ENCODE measurements at regions not wholly inside any gene's neighbourhood (a gene's known extent, or its start where the extent isn't known, plus 50 kb on each side); places are given as distances from the start of the nearest gene placed in this dataset.

DNA sequence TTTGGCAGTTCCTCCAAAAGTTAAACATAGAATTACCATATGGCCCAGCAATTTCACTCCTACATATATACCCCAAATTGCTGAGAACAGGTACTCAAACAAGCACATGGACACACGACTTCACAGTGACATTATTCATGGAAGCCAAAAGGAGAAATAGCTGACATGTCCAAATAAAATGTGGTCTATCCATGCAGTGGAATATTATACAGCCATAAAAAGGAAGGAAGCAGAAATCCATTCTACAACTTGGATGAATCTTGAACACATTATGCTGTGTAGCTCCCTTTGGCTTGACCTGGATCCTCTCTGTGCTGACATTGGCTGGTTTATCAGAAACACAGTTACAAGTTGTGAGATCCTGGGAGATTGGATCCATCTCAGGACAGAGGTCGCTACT is 370.9 kb upstream of the EEF2KMT start:
- intact Hi-C loops (cut with micrococcal nuclease) (no loop called here), in situ Hi-C loops (cut with MboI; ENCODE audit: low sequenced_read_pairs) (no loop called here), dilution Hi-C loops (cut with HindIII; ENCODE audit: low sequenced_read_pairs, unreplicated experiment) (no loop called here)
- Histone ChIP-seq H3K4ac (ENCODE audit: low read depth, low read length) (no peak overlapping the region), H4K8ac (ENCODE audit: low read depth in 2 of 2, low read length in 2 of 2) (no peak overlapping the region), H3K4me3 (ENCODE audit: insufficient read depth, low read depth, low read length) (no peak overlapping the region), H3K9ac (ENCODE audit: low read depth, low read length) (no peak overlapping the region), H4K91ac (ENCODE audit: insufficient read depth, low read depth, low read length) (no peak overlapping the region), H4K5ac (ENCODE audit: low read depth, low read length) (no peak overlapping the region), H4K20me1 (ENCODE audit: insufficient read depth, low read length) (no peaks in the 10 kb centered on the region), H3K27me3 (ENCODE audit: control insufficient read depth, insufficient read depth, low read length) (no peaks in the 10 kb centered on the region), H3K18ac (ENCODE audit: low read depth, low read length) (no peak overlapping the region), H3K27ac (ENCODE audit: insufficient read depth, low read length) (no peak overlapping the region), H3K36me3 (ENCODE audit: control insufficient read depth, insufficient read depth, low read length) (no peaks in the 10 kb centered on the region), H3K56ac (ENCODE audit: extremely low read depth, insufficient read depth, low read length) (no peak overlapping the region), H3K9me3 (ENCODE audit: control insufficient read depth, insufficient read depth, low read length) (peaks cover 39% of the 10 kb centered on the region), H3K9me1 (ENCODE audit: insufficient read depth, low read length) (no peaks in the 10 kb centered on the region), H3K4me1 (ENCODE audit: control insufficient read depth, insufficient read depth, low read length) (no peaks in the 10 kb centered on the region), H2BK20ac (ENCODE audit: low read depth, low read length) (no peak overlapping the region), H2AFZ (replicated peaks; ENCODE audit: low read length, poor library complexity) (no peak overlapping the region), H2AK5ac (ENCODE audit: low read depth, low read length) (no peak overlapping the region), H2BK120ac (ENCODE audit: low read depth, low read length) (no peak overlapping the region), H3K23ac (ENCODE audit: low read depth, low read length) (no peak overlapping the region), H3K14ac (replicated peaks; ENCODE audit: low read depth, low read length) (no peak overlapping the region), H3K4me2 (ENCODE audit: low read depth, low read length) (no peak overlapping the region), H2AK9ac (replicated peaks; ENCODE audit: low read depth, low read length, poor library complexity) (no peak overlapping the region), H2BK5ac (ENCODE audit: low read depth, low read length, poor library complexity, severe bottlenecking) (no peak overlapping the region), H3K79me1 (ENCODE audit: low read depth in 1 of 2, low read length in 2 of 2) (no peaks in the 10 kb centered on the region), H2BK15ac (ENCODE audit: low read depth, low read length) (no peak overlapping the region)
- CTCF ChIA-PET = no interaction called here
- ATAC-seq (ENCODE audit: low read depth) (no peak), DNase-seq (no peak)
- BruUV-seq (replicated peaks) = no TSS peak
- no peak for TF ChIP-seq FOS (IDR thresholded peaks at IDR 0.05; ENCODE audit: low read depth, low read length)
- POLR2A ChIA-PET (ENCODE audit: unreplicated experiment) = no interaction called here
- WGBS, 2 experiments (ENCODE audit: extremely low coverage in 2 of 2, insufficient read length in 1 of 2) = no CpG with 5 or more reads among the region's 2 CpGs
